ENCODE measurements at regions not wholly inside any gene's neighbourhood (a gene's known extent, or its start where the extent isn't known, plus 50 kb on each side); places are given as distances from the start of the nearest gene placed in this dataset.

DNA sequence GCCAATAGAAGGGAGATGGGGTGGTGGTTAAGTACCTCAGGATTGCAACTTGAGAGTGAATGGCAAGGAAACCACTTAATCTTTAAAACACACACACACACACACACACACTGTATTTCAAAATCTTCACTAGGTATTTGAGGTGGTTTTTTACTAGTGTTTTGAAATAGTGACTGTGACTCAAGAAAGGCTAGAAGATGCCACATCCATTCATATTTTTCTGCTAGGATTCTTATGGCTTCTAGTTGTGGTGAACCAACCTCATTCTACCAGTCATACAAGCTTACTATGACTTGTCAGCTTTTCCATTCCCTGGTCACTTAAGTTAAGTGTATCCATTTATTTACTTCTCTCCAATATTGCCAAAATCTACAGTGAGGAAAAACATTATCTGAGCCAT is 519.4 kb upstream of the JAG1 start:
- TF ChIP-seq POLR2AphosphoS5 (IDR thresholded peaks at IDR 0.05; ENCODE audit: low read depth, low read length), result no peak
- no peak for TF ChIP-seq FOXP2 (optimal IDR thresholded peaks at IDR 0.05; ENCODE audit: borderline replicate concordance, extremely low read depth, extremely low read length, insufficient read depth)
